ENCODE measurements at regions not wholly inside any gene's neighbourhood (a gene's known extent, or its start where the extent isn't known, plus 50 kb on each side); places are given as distances from the start of the nearest gene placed in this dataset.

GRCh38 chr16:22736791-22737190, 77.2 kb upstream of the HS3ST2 start:
- POLR2A ChIA-PET, result no interaction called here
- no peaks in the 10 kb centered on the region for H3K36me3 ChIP-seq (ENCODE audit: insufficient read depth, low read length)
- no peaks in the 10 kb centered on the region for H3K79me2 ChIP-seq (ENCODE audit: insufficient read depth, low read depth, low read length)
- no peak for DNase-seq (ENCODE audit: low spot score)
- intact Hi-C loops (cut with micrococcal nuclease; ENCODE audit: unreplicated experiment), result no loop called here
- H3K9me3 ChIP-seq (ENCODE audit: low read length), result no peaks in the 10 kb centered on the region
- H3K4me1 ChIP-seq (ENCODE audit: insufficient read depth, low read length, poor library complexity, severe bottlenecking), result peaks cover 4% of the 10 kb centered on the region
- H4K20me1 ChIP-seq (ENCODE audit: insufficient read depth, low read length), result no peaks in the 10 kb centered on the region
- BruUV-seq (replicated peaks), result no TSS peak
- no peak overlapping the region for H3K4me3 ChIP-seq (ENCODE audit: low read depth, low read length, poor library complexity, severe bottlenecking)
- H3K27ac ChIP-seq (ENCODE audit: low read depth, low read length, poor library complexity, severe bottlenecking), result no peak overlapping the region
- no peaks in the 10 kb centered on the region for H3K9me2 ChIP-seq (ENCODE audit: insufficient read depth, low read length)
- TF ChIP-seq EZH2phosphoT487 (IDR thresholded peaks at IDR 0.05; ENCODE audit: borderline replicate concordance, low read depth, low read length), result no peak
- no peak for TF ChIP-seq CTCF (conservative IDR thresholded peaks at IDR 0.05; ENCODE audit: low read length)
- H2AFZ ChIP-seq (ENCODE audit: low read length), result no peak overlapping the region
- CTCF ChIA-PET (ENCODE audit: unreplicated experiment), result no interaction called here
- H3K4me2 ChIP-seq (ENCODE audit: low read length), result no peak overlapping the region

- Histone ChIP-seq H2AFZ (ENCODE audit: low read length) (no peak overlapping the region), H3K79me2 (ENCODE audit: insufficient read depth, low read depth, low read length) (no peaks in the 10 kb centered on the region), H3K4me1 (ENCODE audit: insufficient read depth, low read length, poor library complexity, severe bottlenecking) (peaks cover 4% of the 10 kb centered on the region), H3K9me2 (ENCODE audit: insufficient read depth, low read length) (no peaks in the 10 kb centered on the region), H3K9me3 (ENCODE audit: low read length) (no peaks in the 10 kb centered on the region), H3K4me2 (ENCODE audit: low read length) (no peak overlapping the region), H3K27ac (ENCODE audit: low read depth, low read length, poor library complexity, severe bottlenecking) (no peak overlapping the region), H3K4me3 (ENCODE audit: low read depth, low read length, poor library complexity, severe bottlenecking) (no peak overlapping the region), H3K36me3 (ENCODE audit: insufficient read depth, low read length) (no peaks in the 10 kb centered on the region), H4K20me1 (ENCODE audit: insufficient read depth, low read length) (no peaks in the 10 kb centered on the region)
- no peak for TF ChIP-seq EZH2phosphoT487 (IDR thresholded peaks at IDR 0.05; ENCODE audit: borderline replicate concordance, low read depth, low read length)
- no peak for TF ChIP-seq CTCF (conservative IDR thresholded peaks at IDR 0.05; ENCODE audit: low read length)
- POLR2A ChIA-PET, result interaction anchor here (0.7 kb wide), 1 partner anchor 571 kb away, joined by 4 read pairs; no protein-coding TSS in a partner anchor
- DNase-seq (ENCODE audit: low spot score), result peak; percentile 31
- no TSS peak for BruUV-seq (replicated peaks)
- intact Hi-C loops (cut with micrococcal nuclease; ENCODE audit: unreplicated experiment), result no loop called here
- CTCF ChIA-PET (ENCODE audit: unreplicated experiment), result no interaction called here
Observed at GRCh38 chr16:22739077-22739476, 74.9 kb upstream of the HS3ST2 start.

GRCh38 chr16:22743401-22743800, 70.6 kb upstream of the HS3ST2 start:
- Histone ChIP-seq H4K20me1 (ENCODE audit: insufficient read depth, low read length) (no peaks in the 10 kb centered on the region), H3K4me1 (ENCODE audit: insufficient read depth, low read length, poor library complexity, severe bottlenecking) (peaks cover 4% of the 10 kb centered on the region), H3K4me3 (ENCODE audit: low read depth, low read length, poor library complexity, severe bottlenecking) (no peak overlapping the region), H3K9me2 (ENCODE audit: insufficient read depth, low read length) (no peaks in the 10 kb centered on the region), H3K4me2 (ENCODE audit: low read length) (no peak overlapping the region), H3K79me2 (ENCODE audit: insufficient read depth, low read depth, low read length) (no peaks in the 10 kb centered on the region), H3K36me3 (ENCODE audit: insufficient read depth, low read length) (no peaks in the 10 kb centered on the region), H3K9me3 (ENCODE audit: low read length) (no peaks in the 10 kb centered on the region), H3K27ac (ENCODE audit: low read depth, low read length, poor library complexity, severe bottlenecking) (no peak overlapping the region), H2AFZ (ENCODE audit: low read length) (no peak overlapping the region)
- ChIA-PET POLR2A (no interaction called here), CTCF (ENCODE audit: unreplicated experiment) (no interaction called here)
- no peak for DNase-seq (ENCODE audit: low spot score)
- BruUV-seq (replicated peaks), result no TSS peak
- intact Hi-C loops (cut with micrococcal nuclease; ENCODE audit: unreplicated experiment), result no loop called here
- TF ChIP-seq EZH2phosphoT487 (IDR thresholded peaks at IDR 0.05; ENCODE audit: borderline replicate concordance, low read depth, low read length) (no peak), CTCF (conservative IDR thresholded peaks at IDR 0.05; ENCODE audit: low read length) (no peak)

Measured in OCI-LY7 (cell line).